Endodermal cell (in vitro differentiated cells): ENCODE measurements at regions not wholly inside any gene's neighbourhood (a gene's known extent, or its start where the extent isn't known, plus 50 kb on each side); places are given as distances from the start of the nearest gene placed in this dataset.

Source experiments
- DNase-seq: peaks from one replicate; pipeline ENCODE4 v3.0.0-alpha.2; 2017
- H3K27ac ChIP-seq: 2 replicates; pipeline ENCODE4 v1.5.1; 2013; ENCODE audit warnings: mild to moderate bottlenecking, low read depth, low read length, moderate library complexity
- H3K27me3 ChIP-seq: 2 replicates; pipeline ENCODE4 v1.6.1; 2013; ENCODE audit warnings: mild to moderate bottlenecking, low read length, moderate library complexity; ENCODE audit not compliant: insufficient read depth, control insufficient read depth, poor library complexity, severe bottlenecking
- H3K36me3 ChIP-seq: 2 replicates; pipeline ENCODE4 v1.7.0; 2013; ENCODE audit warnings: mild to moderate bottlenecking, low read length, moderate library complexity; ENCODE audit not compliant: control insufficient read depth, insufficient read depth
- H3K4me1 ChIP-seq: one replicate; pipeline ENCODE4 v1.7.0; 2013; ENCODE audit warnings: low read length; ENCODE audit not compliant: control insufficient read depth, insufficient read depth
- H3K4me3 ChIP-seq: 2 replicates; pipeline ENCODE4 v1.5.1; 2013; ENCODE audit warnings: mild to moderate bottlenecking, low read length, moderate library complexity
- H3K9ac ChIP-seq: 2 replicates; pipeline ENCODE4 v1.6.1; 2013; ENCODE audit warnings: mild to moderate bottlenecking, low read length, moderate library complexity; ENCODE audit not compliant: poor library complexity, severe bottlenecking; ENCODE audit errors: extremely low read depth
- H3K9me3 ChIP-seq: 2 replicates; pipeline ENCODE4 v1.6.1; 2013; ENCODE audit warnings: mild to moderate bottlenecking, low read length, moderate library complexity; ENCODE audit not compliant: control insufficient read depth
- H3K27ac Mint-ChIP-seq: 2 replicates; pipeline ENCODE4 v1.8.0; 2020; ENCODE audit warnings: mixed read lengths
- H3K27me3 Mint-ChIP-seq: 2 replicates; pipeline ENCODE4 v1.8.0; 2021; ENCODE audit warnings: mild to moderate bottlenecking, mixed read lengths; ENCODE audit not compliant: insufficient read depth
- H3K36me3 Mint-ChIP-seq: 2 replicates; pipeline ENCODE4 v1.8.0; 2020; ENCODE audit warnings: low read depth, mixed read lengths
- H3K4me1 Mint-ChIP-seq: 2 replicates; pipeline ENCODE4 v1.8.0; 2020; ENCODE audit warnings: mixed read lengths
- H3K4me3 Mint-ChIP-seq: 2 replicates; pipeline ENCODE4 v1.8.0; 2020; ENCODE audit warnings: mild to moderate bottlenecking, moderate library complexity, mixed read lengths
- H3K9me3 Mint-ChIP-seq: 2 replicates; pipeline ENCODE4 v1.8.0; 2020; ENCODE audit warnings: mild to moderate bottlenecking, mixed read lengths
- WGBS, 2 experiments: methylation state at CpG; one replicate each; pipeline versions ENCODE4 v1.1.5 to v1.1.7; 2013; ENCODE audit warnings: missing lambda C conversion rate in 2 of 2, mixed read lengths in 1 of 2; ENCODE audit not compliant: insufficient coverage in 1 of 2, insufficient read length in 1 of 2; 5-methylcytosine and 5-hydroxymethylcytosine counted together
- TF ChIP-seq, protein P1 (sequence below): fragments of 200-600 bp; sonication (generic); conservative IDR thresholded peaks from 2 replicates; pipeline ENCODE4 v1.5.0; 2021; ENCODE audit warnings: antibody characterized with exemption, mild to moderate bottlenecking

DNA sequence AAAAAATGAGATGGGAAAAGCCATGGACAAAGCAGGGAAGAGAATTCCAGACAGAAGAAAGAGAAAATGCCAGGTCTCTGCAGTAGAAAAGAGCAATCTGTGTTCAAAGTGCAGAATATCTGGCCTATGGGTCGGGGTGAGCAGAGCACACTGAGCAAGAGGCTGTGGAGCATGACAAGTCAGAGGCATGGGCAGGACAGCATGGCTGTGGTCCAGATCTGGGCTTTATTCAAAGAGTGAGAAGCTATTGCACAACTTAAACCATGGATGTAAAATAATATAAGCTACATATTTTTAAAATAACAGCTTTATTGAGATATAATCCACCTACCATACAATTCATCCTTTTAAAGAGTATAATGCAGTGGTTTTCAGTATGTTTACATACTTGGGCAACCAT lies 133.1 kb upstream of the SPDL1 start:
- Histone ChIP-seq H3K27ac (no peak overlapping the region), H3K9ac (no peak overlapping the region), H3K27me3 (no peaks in the 10 kb centered on the region), H3K9me3 (no peaks in the 10 kb centered on the region), H3K4me1 (no peaks in the 10 kb centered on the region), H3K4me3 (no peak overlapping the region), H3K36me3 (no peaks in the 10 kb centered on the region)
- TF ChIP-seq, protein P1, sequence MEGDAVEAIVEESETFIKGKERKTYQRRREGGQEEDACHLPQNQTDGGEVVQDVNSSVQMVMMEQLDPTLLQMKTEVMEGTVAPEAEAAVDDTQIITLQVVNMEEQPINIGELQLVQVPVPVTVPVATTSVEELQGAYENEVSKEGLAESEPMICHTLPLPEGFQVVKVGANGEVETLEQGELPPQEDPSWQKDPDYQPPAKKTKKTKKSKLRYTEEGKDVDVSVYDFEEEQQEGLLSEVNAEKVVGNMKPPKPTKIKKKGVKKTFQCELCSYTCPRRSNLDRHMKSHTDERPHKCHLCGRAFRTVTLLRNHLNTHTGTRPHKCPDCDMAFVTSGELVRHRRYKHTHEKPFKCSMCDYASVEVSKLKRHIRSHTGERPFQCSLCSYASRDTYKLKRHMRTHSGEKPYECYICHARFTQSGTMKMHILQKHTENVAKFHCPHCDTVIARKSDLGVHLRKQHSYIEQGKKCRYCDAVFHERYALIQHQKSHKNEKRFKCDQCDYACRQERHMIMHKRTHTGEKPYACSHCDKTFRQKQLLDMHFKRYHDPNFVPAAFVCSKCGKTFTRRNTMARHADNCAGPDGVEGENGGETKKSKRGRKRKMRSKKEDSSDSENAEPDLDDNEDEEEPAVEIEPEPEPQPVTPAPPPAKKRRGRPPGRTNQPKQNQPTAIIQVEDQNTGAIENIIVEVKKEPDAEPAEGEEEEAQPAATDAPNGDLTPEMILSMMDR, result no peak
- DNase-seq, result no peak
- Mint-ChIP-seq H3K9me3 (no peaks in the 10 kb centered on the region), H3K36me3 (no peaks in the 10 kb centered on the region), H3K4me1 (no peaks in the 10 kb centered on the region), H3K4me3 (no peak overlapping the region), H3K27me3 (peaks cover 1% of the 10 kb centered on the region), H3K27ac (no peak overlapping the region)
- 69% methylated on average over 1 of the region's 1 CpG; no CpG with 5 or more reads in 1 of the 2 experiments for WGBS, 2 experiments

DNA sequence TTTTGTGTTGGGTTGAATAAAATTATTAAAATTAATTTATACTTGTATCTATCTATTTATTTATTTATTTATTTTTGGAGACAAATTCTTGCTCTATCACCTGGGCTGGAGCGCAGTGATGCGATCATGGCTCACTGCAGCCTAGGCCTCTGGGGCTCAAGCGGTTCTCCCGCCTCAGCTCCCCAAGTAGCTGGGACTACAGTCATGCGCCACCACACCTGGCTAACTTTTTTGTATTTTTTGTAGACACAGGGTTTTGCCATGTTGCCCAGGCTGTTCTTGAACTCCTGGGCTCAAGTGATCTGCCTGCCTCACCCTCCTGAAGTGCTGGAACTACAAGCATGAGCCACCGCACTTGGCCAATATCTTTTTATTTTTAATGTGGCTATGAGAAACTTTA lies 134.7 kb upstream of the SPDL1 start:
- TF ChIP-seq, protein P1, result no peak
- Histone ChIP-seq H3K27ac (no peak overlapping the region), H3K4me1 (no peaks in the 10 kb centered on the region), H3K36me3 (no peaks in the 10 kb centered on the region), H3K4me3 (no peak overlapping the region), H3K27me3 (peaks cover 8% of the 10 kb centered on the region), H3K9me3 (no peaks in the 10 kb centered on the region), H3K9ac (no peak overlapping the region)
- Mint-ChIP-seq H3K27ac (no peak overlapping the region), H3K4me1 (no peaks in the 10 kb centered on the region), H3K4me3 (no peak overlapping the region), H3K36me3 (no peaks in the 10 kb centered on the region), H3K27me3 (peaks cover 1% of the 10 kb centered on the region), H3K9me3 (no peaks in the 10 kb centered on the region)
- DNase-seq, result no peak
- 95% methylated on average over 5 to 6 of the region's 6 CpGs for WGBS, 2 experiments

DNA sequence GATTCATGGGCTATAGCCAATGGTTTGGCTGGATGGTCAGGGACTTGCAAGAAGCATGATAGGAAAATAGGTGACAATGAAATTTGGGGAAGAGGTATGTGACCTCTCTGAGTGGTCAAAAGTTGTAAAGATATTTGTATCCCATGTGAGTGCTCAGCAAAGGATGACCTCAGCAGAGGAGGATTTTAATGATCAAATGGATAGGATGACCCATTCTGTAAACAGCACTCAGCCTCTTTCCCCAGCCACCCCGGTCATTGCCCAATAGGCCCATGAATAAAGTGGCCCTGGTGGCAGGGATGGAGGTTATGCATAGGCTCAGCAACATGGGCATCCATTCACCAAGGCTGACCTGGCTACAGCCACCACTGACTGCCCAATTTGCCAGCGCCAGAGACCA lies 138.4 kb upstream of the SPDL1 start:
- Histone ChIP-seq H3K27ac (no peak overlapping the region), H3K27me3 (peaks cover 8% of the 10 kb centered on the region), H3K4me1 (peaks cover 8% of the 10 kb centered on the region), H3K9ac (no peak overlapping the region), H3K4me3 (no peak overlapping the region), H3K9me3 (no peaks in the 10 kb centered on the region), H3K36me3 (no peaks in the 10 kb centered on the region)
- no peak for DNase-seq
- no peaks in the 10 kb centered on the region for H3K9me3 Mint-ChIP-seq
- TF ChIP-seq, protein P1, result no peak
- no peak overlapping the region for H3K4me3 Mint-ChIP-seq
- 98 to 100% methylated on average over 1 to 2 of the region's 2 CpGs for WGBS, 2 experiments
- H3K27me3 Mint-ChIP-seq, result peaks cover 4% of the 10 kb centered on the region
- H3K27ac Mint-ChIP-seq, result no peak overlapping the region
- H3K4me1 Mint-ChIP-seq, result peaks cover 21% of the 10 kb centered on the region
- H3K36me3 Mint-ChIP-seq, result no peaks in the 10 kb centered on the region
